ENCODE measurements at regions not wholly inside any gene's neighbourhood (a gene's known extent, or its start where the extent isn't known, plus 50 kb on each side); places are given as distances from the start of the nearest gene placed in this dataset.

GRCh38 chr18:44630118-44630517 is 50.6 kb upstream of the SETBP1 start:
- H3K27me3 Mint-ChIP-seq (ENCODE audit: low read depth in 2 of 2), result peaks cover 0 to 4% of the 10 kb centered on the region in 2 donors
- TF ChIP-seq, protein P1, sequence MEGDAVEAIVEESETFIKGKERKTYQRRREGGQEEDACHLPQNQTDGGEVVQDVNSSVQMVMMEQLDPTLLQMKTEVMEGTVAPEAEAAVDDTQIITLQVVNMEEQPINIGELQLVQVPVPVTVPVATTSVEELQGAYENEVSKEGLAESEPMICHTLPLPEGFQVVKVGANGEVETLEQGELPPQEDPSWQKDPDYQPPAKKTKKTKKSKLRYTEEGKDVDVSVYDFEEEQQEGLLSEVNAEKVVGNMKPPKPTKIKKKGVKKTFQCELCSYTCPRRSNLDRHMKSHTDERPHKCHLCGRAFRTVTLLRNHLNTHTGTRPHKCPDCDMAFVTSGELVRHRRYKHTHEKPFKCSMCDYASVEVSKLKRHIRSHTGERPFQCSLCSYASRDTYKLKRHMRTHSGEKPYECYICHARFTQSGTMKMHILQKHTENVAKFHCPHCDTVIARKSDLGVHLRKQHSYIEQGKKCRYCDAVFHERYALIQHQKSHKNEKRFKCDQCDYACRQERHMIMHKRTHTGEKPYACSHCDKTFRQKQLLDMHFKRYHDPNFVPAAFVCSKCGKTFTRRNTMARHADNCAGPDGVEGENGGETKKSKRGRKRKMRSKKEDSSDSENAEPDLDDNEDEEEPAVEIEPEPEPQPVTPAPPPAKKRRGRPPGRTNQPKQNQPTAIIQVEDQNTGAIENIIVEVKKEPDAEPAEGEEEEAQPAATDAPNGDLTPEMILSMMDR (IDR thresholded peaks at IDR 0.05), result no peak
- no peaks in the 10 kb centered on the region for H3K27me3 ChIP-seq (ENCODE audit: control insufficient read depth, insufficient read depth, low read length)
- no peaks in the 10 kb centered on the region for H3K9me3 Mint-ChIP-seq
- no peaks in the 10 kb centered on the region for H3K9me3 ChIP-seq (ENCODE audit: control insufficient read depth, insufficient read depth, low read length)
- ATAC-seq (no peak), DNase-seq (no peak)
- no peaks in the 10 kb centered on the region for H3K4me1 ChIP-seq (ENCODE audit: control insufficient read depth, insufficient read depth, low read length)
- H3K4me3 ChIP-seq (ENCODE audit: low read length), result no peak overlapping the region
- no peaks in the 10 kb centered on the region for H3K36me3 Mint-ChIP-seq
- H3K4me1 Mint-ChIP-seq, result peaks cover 10 to 15% of the 10 kb centered on the region in 2 donors
- H3K27ac ChIP-seq (ENCODE audit: low read length), result no peak overlapping the region
- no peaks in the 10 kb centered on the region for H3K36me3 ChIP-seq (ENCODE audit: control insufficient read depth, insufficient read depth, low read length)
- intact Hi-C loops (cut with micrococcal nuclease), result loop anchor here (10.0 kb wide), 1 partner anchor 105 kb away; no protein-coding TSS in a partner anchor
- H3K4me3 Mint-ChIP-seq, result no peak overlapping the region
- no peak overlapping the region for H3K27ac Mint-ChIP-seq
- 8% methylated on average over 1 of the region's 2 CpGs for WGBS (ENCODE audit: insufficient coverage)

Data from natural killer cell (primary cell).